ENCODE measurements at regions not wholly inside any gene's neighbourhood (a gene's known extent, or its start where the extent isn't known, plus 50 kb on each side); places are given as distances from the start of the nearest gene placed in this dataset.
"Not testable (repeated sequence)": the region's sequence is repeated elsewhere in the genome, so short reads cannot be mapped to it uniquely, and the experiment has no call there.

DNA sequence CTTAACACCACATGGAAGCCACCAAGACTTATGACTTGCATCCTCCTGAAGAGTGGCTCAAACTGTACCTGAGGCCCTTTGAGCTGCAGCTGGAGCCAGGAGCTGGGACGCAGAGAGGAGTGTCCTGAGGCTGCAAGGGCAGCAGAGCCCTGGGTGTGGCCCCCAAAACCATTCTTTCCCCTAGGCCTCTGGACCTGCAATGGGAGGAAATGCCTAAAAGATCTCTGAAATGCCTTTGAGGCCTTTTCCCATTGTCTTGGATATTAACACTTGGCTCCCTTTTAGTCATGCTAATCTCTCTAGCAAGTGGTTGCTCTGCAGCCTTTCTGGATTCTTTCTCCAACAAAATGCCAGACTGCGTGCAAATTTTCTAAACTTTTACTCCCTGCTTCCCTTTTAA is 156.1 kb downstream of the SLC38A4 start:
- no peak for DNase-seq

DNA sequence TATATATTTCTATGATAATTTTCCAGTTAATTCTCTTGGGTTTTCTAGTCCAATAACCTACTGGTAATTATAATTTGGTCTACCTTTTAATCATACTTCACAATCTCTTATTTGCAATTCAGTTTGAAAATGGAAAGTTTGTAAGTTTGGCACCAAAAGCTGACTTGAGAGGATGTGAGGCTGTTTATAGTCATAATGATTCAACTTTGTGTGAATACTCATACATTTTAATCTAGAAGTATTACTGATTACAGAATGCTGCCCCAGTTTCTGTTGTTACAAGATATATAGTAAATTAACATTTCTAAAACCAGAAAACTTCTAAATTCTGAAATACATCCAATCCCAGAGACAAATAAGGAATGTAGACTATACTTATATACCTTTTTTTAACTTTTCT is 158.2 kb downstream of the SLC38A4 start:
- no peak for DNase-seq

DNA sequence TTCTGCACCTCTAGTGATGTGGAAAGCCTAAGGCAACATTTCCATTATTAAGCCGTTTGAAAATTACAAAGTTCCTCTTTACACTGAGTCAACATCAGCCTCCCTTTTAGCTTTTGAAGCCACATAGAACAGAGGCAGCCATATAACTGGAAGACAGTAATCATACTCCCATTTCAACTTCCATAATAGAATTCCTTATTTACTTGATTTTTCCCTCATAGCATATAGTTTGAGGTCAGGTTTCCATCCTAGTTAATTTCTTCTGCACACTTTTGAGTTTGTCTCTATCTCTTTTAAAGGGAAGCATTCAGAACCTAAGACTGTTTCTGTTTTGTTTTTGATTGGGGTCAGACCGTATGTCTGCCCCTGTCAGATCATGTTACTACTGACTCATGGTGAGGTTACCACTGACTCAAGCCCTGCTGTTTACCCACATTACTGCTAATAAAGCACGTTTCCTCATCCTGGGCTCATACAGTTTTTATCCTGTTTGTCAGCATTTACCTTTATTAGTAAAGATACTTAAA is 161.0 kb downstream of the SLC38A4 start:
- peak; percentile 18 for DNase-seq

DNA sequence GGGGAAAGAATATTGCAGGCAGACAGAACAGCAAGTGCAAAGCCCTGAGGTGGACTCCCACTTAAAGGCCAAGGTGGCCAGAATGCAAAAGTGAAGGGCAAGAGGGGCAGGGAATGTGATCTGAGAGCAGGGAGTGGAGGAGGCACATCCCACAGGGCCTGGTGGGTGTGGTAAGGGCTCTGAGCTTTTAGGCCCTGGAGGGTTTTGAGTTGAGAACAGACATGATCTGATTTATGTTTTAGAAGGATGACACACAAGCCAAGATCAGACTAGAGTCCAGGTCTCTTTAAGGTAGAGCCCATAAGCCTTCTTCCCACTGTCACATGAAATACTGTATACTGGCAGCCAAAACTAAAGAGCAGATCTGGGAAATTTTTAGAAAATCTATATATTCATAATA is 162.5 kb downstream of the SLC38A4 start:
- no peak for DNase-seq

DNA sequence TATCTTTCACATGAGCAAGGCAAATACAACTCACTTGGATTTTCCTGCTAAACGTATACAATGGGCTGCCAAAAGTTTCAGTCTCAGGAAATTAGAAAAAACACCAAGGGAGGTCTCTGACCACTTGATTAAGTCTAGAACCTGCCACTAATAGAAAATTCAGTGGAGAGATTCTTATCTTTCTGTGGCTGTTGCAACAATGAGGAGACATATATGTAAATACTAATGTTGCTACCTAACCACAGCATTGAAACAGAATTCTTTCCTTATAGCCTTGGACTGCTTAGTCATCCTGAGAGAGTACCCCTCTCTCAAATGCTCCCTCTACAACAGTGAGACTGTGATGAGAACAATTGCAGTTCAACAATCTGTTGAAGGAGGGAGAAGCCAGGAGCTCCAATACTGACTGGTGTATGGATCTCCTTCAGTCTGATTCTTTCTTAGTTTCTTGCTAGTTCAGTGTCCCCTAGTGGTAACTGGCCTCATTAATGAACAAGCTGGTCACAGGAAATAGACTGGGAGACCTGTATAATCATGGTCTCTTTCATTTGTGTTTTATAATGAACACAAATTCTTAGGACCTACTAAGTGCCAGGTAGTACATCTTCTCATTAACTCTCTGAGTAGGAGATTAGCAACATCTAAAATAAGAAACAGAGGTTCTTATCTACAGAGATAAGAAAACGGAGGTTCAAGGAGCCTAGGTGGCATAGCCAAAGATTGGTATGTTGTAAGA is 164.5 kb downstream of the SLC38A4 start:
- no peak for DNase-seq

DNA sequence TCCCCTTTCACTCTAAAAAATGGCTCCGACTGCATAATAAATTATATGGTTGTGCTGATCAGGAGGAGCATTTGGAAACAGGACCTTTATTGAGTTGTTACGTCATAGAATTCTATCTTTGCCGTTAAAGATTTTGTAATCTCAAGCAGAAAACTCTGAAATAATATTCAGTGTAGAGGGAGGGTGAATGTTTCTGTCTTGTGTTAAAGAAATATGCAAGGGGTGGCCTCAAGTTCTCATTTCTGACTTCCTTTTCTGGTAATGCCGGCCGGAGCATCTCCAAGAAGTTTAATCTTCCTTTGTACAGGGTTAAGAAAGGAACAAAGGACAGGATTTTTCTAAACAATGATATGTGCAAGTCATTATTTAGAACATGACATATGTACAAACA is 165.1 kb downstream of the SLC38A4 start:
- DNase-seq = no peak

DNA sequence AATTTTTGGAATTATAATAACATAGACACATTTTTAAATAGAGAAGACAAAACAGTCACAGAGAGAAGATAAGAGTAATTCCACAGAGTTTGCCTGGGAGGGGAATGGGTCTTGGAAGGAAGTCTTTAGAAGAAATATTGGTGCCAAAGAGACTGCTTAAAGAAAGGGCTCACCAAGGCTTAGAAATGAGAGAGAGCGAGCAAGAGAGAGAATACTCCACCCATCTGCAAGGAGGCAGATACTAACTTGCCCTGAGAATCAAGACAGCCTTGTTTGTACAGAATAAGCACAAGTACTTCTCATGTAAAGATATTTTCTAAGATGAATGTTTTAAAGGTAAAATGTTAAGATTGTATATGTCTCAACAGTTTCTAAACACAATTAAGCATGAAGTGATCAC is 165.5 kb downstream of the SLC38A4 start:
- DNase-seq = no peak

DNA sequence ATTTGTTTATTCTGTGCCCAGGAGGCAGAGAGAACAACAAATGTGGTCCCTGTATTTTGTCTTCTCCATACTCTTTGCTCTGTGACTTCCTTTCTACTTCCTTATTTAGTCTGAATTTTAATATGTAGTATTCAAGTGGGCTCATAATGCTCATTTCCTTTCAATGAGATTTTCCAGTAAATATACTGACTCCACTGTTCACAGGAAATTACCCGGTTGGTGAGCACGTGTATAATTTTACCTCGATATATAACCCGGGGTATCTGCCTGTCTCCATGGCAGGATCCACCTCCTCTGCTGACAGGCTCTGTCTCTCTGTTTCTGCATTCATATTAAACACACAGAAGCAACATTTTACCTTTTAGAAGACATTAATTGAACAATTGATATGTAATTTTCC is 166.0 kb downstream of the SLC38A4 start:
- DNase-seq = no peak

DNA sequence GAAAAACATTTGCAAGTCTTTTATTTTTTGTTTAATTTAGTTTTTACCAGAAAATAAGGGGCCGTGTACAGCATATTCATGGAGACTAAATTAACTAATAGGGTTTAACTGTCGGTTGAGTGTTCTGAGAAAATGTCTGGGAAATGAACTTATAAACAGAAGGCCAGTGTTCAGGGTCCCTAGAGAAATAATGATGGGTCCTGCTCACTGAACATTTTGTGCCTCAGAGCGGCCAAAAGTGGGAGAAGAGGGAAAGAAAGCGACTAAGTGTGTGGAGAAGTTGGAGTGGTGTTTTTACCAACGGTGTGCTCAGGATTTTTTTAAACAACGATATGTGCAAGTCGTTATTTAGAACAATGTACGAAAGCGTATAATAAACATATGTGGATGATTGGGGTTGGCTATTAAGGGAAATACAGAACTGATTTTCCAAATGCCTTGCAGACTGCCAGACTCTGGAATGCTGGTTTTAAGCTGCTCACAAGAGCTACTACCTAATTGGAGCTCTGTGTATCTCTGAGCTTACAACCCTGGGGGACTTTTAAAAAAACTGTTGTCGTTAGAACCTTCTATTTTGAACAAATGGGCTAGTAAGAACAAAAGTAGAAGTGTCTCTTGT is 166.7 kb downstream of the SLC38A4 start:
- DNase-seq = no peak

DNA sequence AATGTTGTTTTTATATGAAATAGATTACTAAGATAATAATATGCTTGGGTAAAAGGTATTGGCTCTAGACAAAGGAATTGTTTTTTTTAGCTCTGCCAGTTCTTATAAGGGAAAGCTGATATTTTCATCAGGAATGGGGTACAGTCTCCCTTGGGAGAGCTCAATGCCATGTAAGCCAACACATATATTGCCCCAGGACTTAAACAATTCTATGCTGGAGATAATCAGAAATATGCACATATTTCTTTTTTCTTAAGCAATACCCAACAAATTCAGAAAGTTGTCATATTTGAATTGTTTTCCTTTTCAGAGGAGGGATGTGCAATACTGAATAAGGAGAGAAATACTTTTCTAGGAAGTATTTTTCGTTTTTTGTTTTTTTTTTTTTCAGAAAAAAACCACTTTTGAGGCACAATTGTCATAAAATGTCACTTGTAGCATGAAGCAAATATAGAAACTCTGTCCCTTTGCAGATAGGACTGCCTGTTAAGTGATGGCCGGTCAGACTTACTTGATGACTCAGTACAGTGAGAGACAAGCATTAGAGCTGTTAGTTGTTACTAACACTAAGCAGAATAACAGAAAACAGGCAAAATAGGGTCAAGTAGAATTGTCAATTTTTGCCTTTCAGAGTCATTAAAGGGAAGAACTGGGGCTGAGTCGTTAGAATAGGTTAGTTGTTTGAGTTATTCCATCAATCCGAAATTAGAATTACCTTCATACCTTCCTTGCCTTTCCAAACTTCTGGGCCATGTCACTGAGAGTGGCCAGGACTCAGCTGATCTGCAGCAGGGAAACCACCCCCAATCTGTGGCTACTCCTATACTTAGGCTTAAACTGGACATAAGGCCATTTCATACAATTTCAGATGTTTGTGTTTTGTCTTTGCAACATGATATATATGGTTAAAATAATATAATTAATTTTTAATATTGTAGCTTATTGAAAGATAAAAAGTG is 168.1 kb downstream of the SLC38A4 start:
- no peak for DNase-seq

DNA sequence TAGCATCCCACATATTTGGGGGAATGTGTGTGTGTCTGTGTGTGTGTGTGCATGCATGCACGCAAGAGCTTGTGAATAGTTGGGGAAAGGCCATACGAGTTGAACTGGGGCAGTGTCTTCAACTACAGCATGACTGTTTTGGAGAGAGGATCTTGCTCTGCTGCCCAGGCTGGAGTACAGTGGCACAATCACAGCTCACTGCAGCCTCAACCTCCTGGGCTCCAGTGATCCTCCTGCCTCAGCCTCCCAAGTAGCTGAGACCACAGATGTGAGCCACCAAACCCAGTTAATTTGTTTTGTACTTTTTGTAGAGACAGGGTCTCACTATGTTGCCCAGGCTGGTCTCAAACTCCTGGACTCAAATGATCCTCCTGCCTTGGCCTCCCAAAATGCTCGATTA is 169.8 kb downstream of the SLC38A4 start:
- DNase-seq = not testable (repeated sequence)

DNA sequence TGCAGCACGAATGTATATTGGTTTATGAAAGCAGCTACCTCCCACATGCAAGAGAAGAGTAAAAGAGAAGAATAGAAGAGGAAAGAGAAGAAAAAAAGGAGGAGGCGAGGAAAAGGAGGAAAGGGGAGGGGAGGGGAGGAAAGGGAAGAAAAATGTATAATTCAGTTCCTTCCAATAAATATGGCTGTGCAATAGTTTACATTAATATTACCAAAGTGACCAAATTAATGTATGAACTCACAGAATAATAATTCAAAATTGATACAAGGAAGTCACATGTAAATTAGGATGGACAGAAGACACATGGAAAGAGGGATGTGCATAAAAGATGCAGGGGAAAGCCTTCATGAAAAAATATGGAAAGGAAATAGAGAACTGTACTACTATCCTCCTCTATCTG is 172.5 kb downstream of the SLC38A4 start:
- no peak for DNase-seq

DNA sequence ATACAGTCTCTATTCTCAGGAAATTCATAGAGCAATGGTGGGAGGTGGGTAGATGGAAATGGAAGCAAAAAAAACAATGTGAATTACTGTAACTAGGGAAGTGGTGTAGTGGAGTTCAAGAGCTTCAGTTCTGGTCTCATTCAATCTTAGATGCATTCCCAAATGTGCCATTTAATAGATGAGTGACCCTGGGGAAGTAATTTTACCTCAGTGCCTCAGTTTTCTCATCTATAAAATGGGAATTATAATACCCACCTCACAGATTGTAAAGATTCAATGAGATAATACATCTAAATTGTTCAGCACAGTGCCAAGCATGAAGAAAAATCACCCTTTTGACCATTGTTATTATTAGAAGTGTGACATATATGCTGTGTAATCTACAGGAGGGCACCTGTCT is 173.1 kb downstream of the SLC38A4 start:
- DNase-seq = no peak

DNA sequence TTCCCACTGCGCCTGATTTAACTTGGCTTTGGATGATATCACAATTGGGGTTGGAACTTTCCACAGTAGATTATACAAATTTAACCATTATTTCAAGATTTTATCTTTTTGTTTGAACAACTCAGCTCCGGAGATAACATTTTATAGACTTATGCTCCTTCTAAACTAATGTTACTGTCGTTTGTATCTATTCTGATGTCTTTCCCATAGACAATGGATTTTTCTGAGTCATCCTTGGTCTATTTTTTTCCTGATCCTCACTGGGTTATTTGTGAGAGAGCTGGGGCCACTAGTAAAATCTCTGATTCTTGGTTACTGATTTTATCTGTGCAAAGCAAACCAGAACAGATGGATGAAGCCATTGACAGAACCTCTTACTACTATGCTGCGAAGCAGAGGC is 175.1 kb downstream of the SLC38A4 start:
- DNase-seq = no peak

DNA sequence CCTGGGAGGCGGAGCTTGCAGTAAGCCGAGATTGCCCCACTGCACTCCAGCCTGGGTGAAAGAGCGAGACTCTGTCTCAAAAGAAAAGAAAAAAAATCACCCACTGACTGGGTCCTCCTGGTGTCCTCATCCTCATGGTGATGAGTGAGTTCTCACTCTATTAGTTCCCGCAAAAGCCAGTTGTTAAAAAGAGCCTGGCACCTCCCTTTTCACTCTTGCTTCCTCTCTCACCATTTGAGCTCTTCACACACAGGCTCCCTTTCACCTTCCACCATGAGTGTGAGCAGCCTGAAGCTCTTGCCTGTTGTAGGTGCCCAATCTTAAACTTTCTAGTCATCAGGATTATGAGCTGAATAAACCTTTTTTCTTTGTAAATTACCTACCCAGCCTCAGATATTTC is 176.4 kb downstream of the SLC38A4 start:
- DNase-seq = no peak

DNA sequence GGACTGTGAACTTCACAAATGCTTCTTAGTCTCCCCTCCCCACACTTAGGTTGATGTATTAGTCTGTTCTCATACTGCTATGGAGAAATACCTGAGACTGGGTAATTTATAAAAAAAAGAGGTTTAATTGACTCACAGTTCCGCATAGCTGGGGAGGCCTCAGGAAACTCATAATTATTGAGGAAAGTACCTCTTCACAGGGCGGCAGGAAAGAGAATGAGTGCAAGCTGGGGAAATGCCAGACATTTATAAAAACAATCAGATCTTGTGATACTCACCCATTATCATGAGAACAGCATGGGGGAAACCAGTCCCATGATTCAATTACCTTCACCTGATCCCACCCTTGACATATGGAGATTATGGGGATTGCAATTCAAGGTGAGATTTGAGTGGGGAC is 178.8 kb downstream of the SLC38A4 start:
- DNase-seq = no peak

DNA sequence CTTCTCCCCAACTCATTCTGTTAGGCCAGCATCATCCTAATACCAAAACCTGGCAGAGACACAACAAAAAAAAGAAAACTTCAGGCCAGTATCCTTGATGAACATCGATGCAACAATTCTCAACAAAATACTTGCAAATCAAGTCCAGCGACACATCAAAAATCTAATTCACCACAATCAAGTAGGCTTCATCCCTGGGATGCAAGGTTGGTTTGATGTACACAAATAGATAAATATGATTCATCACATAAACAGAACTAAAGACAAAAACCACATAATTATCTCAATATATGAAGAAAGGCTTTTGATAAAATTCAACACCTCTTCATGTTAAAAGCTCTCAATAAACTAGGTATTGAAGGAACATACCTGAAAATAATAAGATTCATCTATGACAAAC is 184.1 kb downstream of the SLC38A4 start:
- not testable (repeated sequence) for DNase-seq

DNA sequence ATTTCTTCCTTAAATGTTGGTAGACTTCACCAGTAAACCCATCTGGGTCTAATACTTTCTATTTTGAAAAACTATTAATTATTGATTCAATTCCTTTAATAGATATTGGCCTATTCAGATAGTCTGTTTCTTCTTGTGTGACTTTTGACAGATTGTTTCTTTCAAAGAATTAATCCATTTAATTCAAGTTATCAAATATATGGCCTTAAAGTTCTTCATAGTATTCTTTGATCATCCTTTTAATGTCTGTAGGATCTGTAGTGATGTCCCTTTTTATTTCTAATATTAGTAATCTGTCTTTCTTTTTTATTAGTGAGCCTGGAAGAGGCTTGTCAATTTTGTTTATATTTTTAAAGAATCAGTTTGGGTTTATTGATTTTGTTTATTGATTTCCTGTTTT is 190.0 kb downstream of the SLC38A4 start:
- DNase-seq = no peak

DNA sequence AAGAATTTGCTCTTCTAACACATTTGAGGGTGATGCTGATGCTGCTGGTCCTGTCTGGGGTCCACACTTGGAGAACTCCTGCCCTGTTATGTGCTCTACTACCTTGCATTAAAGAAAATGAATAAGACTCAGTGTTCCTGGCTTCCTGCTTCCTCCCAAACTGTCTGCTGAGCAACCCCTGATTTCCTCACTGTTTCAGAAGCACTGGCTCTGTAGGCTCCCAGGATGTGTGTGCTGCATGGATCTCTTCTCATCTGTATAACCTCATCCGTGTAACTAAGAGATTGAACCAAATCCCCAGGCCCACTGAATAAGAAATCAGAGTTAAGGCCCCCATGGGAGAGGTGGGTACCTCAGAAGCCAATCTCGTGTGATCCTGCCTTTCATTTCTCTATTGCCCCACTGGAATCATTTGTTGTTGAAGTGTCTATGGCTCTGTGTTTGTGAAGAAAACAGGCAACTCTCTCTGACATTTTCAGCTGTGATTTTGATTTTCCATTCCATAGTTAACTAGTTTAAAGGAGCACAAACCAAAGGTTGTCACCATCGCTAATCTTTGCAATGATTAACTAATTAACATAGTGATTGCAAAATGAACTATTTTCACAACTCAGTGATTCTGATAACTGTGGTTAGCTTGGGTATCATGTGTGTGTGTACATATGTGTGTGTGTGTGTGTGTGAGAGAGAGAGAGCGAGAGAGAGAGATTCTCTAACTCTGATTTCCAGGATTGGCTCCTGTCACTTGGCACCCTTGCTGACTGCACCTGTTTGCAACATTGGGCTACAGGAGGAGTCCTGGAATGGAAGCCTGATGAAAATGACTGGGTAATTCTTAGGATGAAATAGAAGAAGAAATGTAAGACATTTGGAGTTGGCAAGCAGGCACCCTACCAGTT is 196.2 kb downstream of the SLC38A4 start:
- no peak for DNase-seq

DNA sequence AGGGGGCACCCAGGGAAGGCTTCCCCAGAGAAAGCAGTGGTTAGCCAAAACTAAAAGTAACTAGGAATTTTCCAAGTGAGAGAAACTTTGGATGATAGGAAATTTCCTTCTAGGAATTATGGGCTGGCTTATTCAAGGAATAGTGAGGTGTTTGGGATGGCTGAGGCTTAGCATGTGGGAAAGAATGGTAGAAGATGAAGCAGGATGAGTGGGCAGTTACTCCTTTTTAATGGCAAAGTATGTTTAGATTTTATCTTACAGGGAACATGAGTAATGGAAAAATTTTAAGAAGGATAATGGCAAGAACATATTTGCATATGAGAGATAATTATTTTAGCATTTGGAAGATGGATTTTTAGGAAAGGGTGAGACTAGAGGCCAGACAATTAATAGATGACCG is 197.6 kb downstream of the SLC38A4 start:
- DNase-seq = no peak

DNA sequence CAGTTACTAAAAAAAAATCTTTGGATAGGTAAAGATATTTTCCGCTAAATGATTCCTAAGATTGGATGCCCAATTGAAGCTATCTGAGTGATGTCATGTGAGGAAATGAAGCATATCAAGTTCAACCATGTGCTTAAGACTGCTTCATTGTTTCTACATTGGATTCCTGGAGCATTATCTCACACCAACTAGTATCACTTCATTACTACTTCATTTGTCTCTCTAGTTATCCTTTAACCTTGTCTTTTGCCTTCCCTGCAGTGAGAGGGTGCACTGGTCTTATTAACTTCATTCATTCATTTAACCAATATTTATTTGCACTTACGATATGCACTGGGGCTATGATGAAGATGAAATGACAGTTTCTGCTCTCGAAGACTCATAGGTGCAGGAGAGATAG is 198.1 kb downstream of the SLC38A4 start:
- no peak for DNase-seq

DNA sequence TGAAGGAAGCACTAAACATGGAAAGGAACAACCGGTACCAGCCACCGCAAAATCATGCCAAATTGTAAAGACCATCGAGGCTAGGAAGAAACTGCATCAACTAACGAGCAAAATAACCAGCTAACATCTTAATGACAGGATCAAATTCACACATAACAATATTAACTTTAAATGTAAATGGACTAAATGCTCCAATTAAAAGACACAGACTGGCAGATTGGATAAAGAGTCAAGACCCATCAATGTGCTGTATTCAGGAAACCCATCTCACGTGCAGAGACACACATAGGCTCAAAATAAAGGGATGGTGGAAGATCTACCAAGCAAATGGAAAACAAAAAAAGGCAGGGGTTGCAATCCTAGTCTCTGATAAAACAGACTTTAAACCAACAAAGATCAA is 206.3 kb downstream of the SLC38A4 start:
- not testable (repeated sequence) for DNase-seq

Measured in stimulated activated CD4-positive, alpha-beta T cell treated with anti-CD3 and anti-CD28 coated beads, Interleukin-4, amount 100 ng/mL, for 24 hours (primary cell).